Kidney glomerular epithelial cell (primary cell): ENCODE measurements at regions not wholly inside any gene's neighbourhood (a gene's known extent, or its start where the extent isn't known, plus 50 kb on each side); places are given as distances from the start of the nearest gene placed in this dataset.
"Not testable (repeated sequence)": the region's sequence is repeated elsewhere in the genome, so short reads cannot be mapped to it uniquely, and the experiment has no call there.

Experiments
- DNase-seq: peaks from one replicate; lab custom pipeline; 2025; lab: John Stamatoyannopoulos, UW

- no peak for DNase-seq
These were observed 159.5 kb downstream of the PLK2 start for GRCh38 chr5:58300346-58300895.

- DNase-seq = no peak
These were observed 160.6 kb downstream of the PLK2 start for GRCh38 chr5:58299256-58299655.

GRCh38 chr5:58294598-58295305 lies 165.1 kb downstream of the PLK2 start:
- peak; percentile 3 for DNase-seq

- not testable (repeated sequence) for DNase-seq
These were observed 171.6 kb downstream of the PLK2 start for GRCh38 chr5:58288275-58288674.

GRCh38 chr5:58286741-58287140 lies 173.1 kb downstream of the PLK2 start:
- DNase-seq = no peak

GRCh38 chr5:58285900-58286299 lies 174.0 kb downstream of the PLK2 start:
- no peak for DNase-seq

GRCh38 chr5:58284886-58285285 lies 175.0 kb downstream of the PLK2 start:
- DNase-seq = no peak

- no peak for DNase-seq
These were observed 178.7 kb downstream of the PLK2 start for GRCh38 chr5:58281189-58281588.

- no peak for DNase-seq
These were observed 180.6 kb downstream of the PLK2 start for GRCh38 chr5:58279259-58279658.

GRCh38 chr5:58276431-58276830 lies 183.5 kb downstream of the PLK2 start:
- DNase-seq = no peak

GRCh38 chr5:58275516-58275915 lies 184.4 kb downstream of the PLK2 start:
- DNase-seq = no peak

- no peak for DNase-seq
These were observed 185.7 kb downstream of the PLK2 start for GRCh38 chr5:58274191-58274590.

GRCh38 chr5:58273711-58274110 lies 186.2 kb downstream of the PLK2 start:
- no peak for DNase-seq

GRCh38 chr5:58268268-58268667 lies 191.6 kb downstream of the PLK2 start:
- DNase-seq = no peak

- peak; percentile 15 for DNase-seq
These were observed 193.5 kb downstream of the PLK2 start for GRCh38 chr5:58266402-58266801.

- no peak for DNase-seq
These were observed 194.5 kb downstream of the PLK2 start for GRCh38 chr5:58265246-58265930.

- no peak for DNase-seq
These were observed 195.6 kb downstream of the PLK2 start for GRCh38 chr5:58264276-58264675.

- no peak for DNase-seq
These were observed 196.6 kb downstream of the PLK2 start for GRCh38 chr5:58263296-58263695.

GRCh38 chr5:58262226-58262625 lies 197.7 kb downstream of the PLK2 start:
- DNase-seq = no peak

- DNase-seq = no peak
These were observed 198.3 kb downstream of the PLK2 start for GRCh38 chr5:58261605-58262004.

GRCh38 chr5:58260243-58260642 lies 199.6 kb downstream of the PLK2 start:
- DNase-seq = no peak

GRCh38 chr5:58259685-58260152 lies 200.2 kb downstream of the PLK2 start:
- DNase-seq = peak; percentile 98

GRCh38 chr5:58258984-58259684 lies 200.8 kb downstream of the PLK2 start:
- DNase-seq = peak; percentile 39
